H9 (cell line): ENCODE measurements at regions not wholly inside any gene's neighbourhood (a gene's known extent, or its start where the extent isn't known, plus 50 kb on each side); places are given as distances from the start of the nearest gene placed in this dataset.

ENCODE experiments used
- DNase-seq: peaks from one replicate; pipeline ENCODE4 v3.0.0-alpha.2; 2017
- H2AFZ ChIP-seq: one replicate; pipeline ENCODE4 v1.6.1; 2013; ENCODE audit warnings: mild to moderate bottlenecking, low read length, control low read depth, moderate library complexity
- H2AK5ac ChIP-seq: 2 replicates; pipeline ENCODE4 v1.6.1; 2013; ENCODE audit warnings: low read length, control low read depth, mixed read lengths; ENCODE audit not compliant: insufficient read length
- H2BK120ac ChIP-seq: one replicate; pipeline ENCODE4 v1.6.1; 2013; ENCODE audit warnings: low read depth, mild to moderate bottlenecking, low read length, control low read depth, inconsistent platforms; ENCODE audit not compliant: poor library complexity, severe bottlenecking
- H2BK12ac ChIP-seq: 2 replicates; pipeline ENCODE4 v1.6.1; 2013; ENCODE audit warnings: low read length, control low read depth, mixed read lengths, low read depth; ENCODE audit not compliant: insufficient read length
- H2BK15ac ChIP-seq: 2 replicates; pipeline ENCODE4 v1.6.1; 2013; ENCODE audit warnings: low read depth, low read length, control low read depth
- H2BK20ac ChIP-seq: one replicate; pipeline ENCODE4 v1.6.1; 2013; ENCODE audit warnings: low read depth, mild to moderate bottlenecking, low read length, control low read depth, inconsistent platforms; ENCODE audit not compliant: poor library complexity, severe bottlenecking
- H2BK5ac ChIP-seq: 2 replicates; pipeline ENCODE4 v1.6.1; 2013; ENCODE audit warnings: low read length, control low read depth, mixed read lengths; ENCODE audit not compliant: insufficient read length
- H3K14ac ChIP-seq: 2 replicates; pipeline ENCODE4 v1.6.1; 2013; ENCODE audit warnings: low read length, control low read depth; ENCODE audit not compliant: insufficient read depth
- H3K18ac ChIP-seq: 2 replicates; pipeline ENCODE4 v1.6.1; 2013; ENCODE audit warnings: low read depth, mild to moderate bottlenecking, mixed read lengths, low read length, control low read depth; ENCODE audit not compliant: insufficient read length
- H3K23ac ChIP-seq: 2 replicates; pipeline ENCODE4 v1.6.1; 2013; ENCODE audit warnings: low read length, control low read depth, mixed read lengths, low read depth; ENCODE audit not compliant: insufficient read length
- H3K23me2 ChIP-seq: 2 replicates; pipeline ENCODE4 v1.6.1; 2013; ENCODE audit warnings: low read depth, mild to moderate bottlenecking, mixed read lengths, low read length, control low read depth; ENCODE audit not compliant: insufficient read length, poor library complexity, severe bottlenecking
- H3K27ac ChIP-seq: 2 replicates; pipeline ENCODE4 v1.5.1; 2013; ENCODE audit warnings: low read length, control low read depth, mixed read lengths, low read depth; ENCODE audit not compliant: insufficient read length
- H3K27me3 ChIP-seq: 2 replicates; pipeline ENCODE4 v1.6.1; 2013; ENCODE audit warnings: low read length, control low read depth, inconsistent platforms; ENCODE audit not compliant: insufficient read depth
- H3K4ac ChIP-seq: 2 replicates; pipeline ENCODE4 v1.6.1; 2013; ENCODE audit warnings: low read depth, mild to moderate bottlenecking, control low read depth, inconsistent platforms, low read length, moderate library complexity
- H3K4me1 ChIP-seq: 2 replicates; pipeline ENCODE4 v1.6.1; 2013; ENCODE audit warnings: low read length, control low read depth, inconsistent platforms; ENCODE audit not compliant: insufficient read depth
- H3K4me2 ChIP-seq: 2 replicates; pipeline ENCODE4 v1.6.1; 2013; ENCODE audit warnings: low read length, control low read depth, mixed read lengths; ENCODE audit not compliant: insufficient read length, insufficient read depth
- H3K56ac ChIP-seq: 2 replicates; pipeline ENCODE4 v1.6.1; 2013; ENCODE audit warnings: low read depth, mild to moderate bottlenecking, mixed read lengths, low read length, control low read depth; ENCODE audit not compliant: insufficient read length
- H3K79me1 ChIP-seq: 2 replicates; pipeline ENCODE4 v1.6.1; 2013; ENCODE audit warnings: low read depth, mild to moderate bottlenecking, moderate library complexity, low read length, control low read depth, inconsistent platforms; ENCODE audit not compliant: insufficient read depth, poor library complexity, severe bottlenecking
- H3K79me2 ChIP-seq: 2 replicates; pipeline ENCODE4 v1.6.1; 2013; ENCODE audit warnings: low read length, control low read depth, inconsistent platforms; ENCODE audit not compliant: insufficient read depth
- H3K9ac ChIP-seq: 2 replicates; pipeline ENCODE4 v1.6.1; 2013; ENCODE audit warnings: low read length, control low read depth, mixed read lengths; ENCODE audit not compliant: insufficient read length; ENCODE audit errors: extremely low read depth
- H3K9me3 ChIP-seq: one replicate; pipeline ENCODE4 v1.6.1; 2013; ENCODE audit warnings: low read depth, low read length, inconsistent platforms; ENCODE audit not compliant: control insufficient read depth
- H3T11ph ChIP-seq: one replicate; pipeline ENCODE4 v1.6.1; 2013; ENCODE audit warnings: mild to moderate bottlenecking, low read length, control low read depth, inconsistent platforms
- H4K20me1 ChIP-seq: one replicate; pipeline ENCODE4 v1.6.1; 2013; ENCODE audit not compliant: control insufficient read depth, insufficient read length, insufficient read depth
- H4K5ac ChIP-seq: 2 replicates; pipeline ENCODE4 v1.6.1; 2013; ENCODE audit warnings: low read depth, mild to moderate bottlenecking, mixed read lengths, low read length, control low read depth; ENCODE audit not compliant: insufficient read length
- H4K8ac ChIP-seq: replicated peaks from 2 replicates; pipeline ENCODE4 v1.6.1; 2013; ENCODE audit warnings: low read length, control low read depth, mixed read lengths, low read depth; ENCODE audit not compliant: insufficient read length
- H4K91ac ChIP-seq: 2 replicates; pipeline ENCODE4 v1.6.1; 2013; ENCODE audit warnings: low read depth, mild to moderate bottlenecking, moderate library complexity, mixed read lengths, low read length, control low read depth; ENCODE audit not compliant: insufficient read length
- H3K27ac Mint-ChIP-seq, 3 experiments: 2 replicates in 2 of 3; 3 replicates in 1 of 3; pipeline ENCODE4 v1.8.0; 2020 to 2021; ENCODE audit warnings: mixed read lengths in 3 of 3, mild to moderate bottlenecking in 1 of 3, moderate library complexity in 1 of 3
- H3K27me3 Mint-ChIP-seq: 2 replicates; pipeline ENCODE4 v1.8.0; 2021; ENCODE audit warnings: low read depth, mild to moderate bottlenecking, moderate library complexity, mixed read lengths
- H3K36me3 Mint-ChIP-seq, 3 experiments: 2 replicates in 2 of 3; 3 replicates in 1 of 3; pipeline ENCODE4 v1.8.0; 2020 to 2021; ENCODE audit warnings: low read depth in 3 of 3, mixed read lengths in 3 of 3; ENCODE audit not compliant: insufficient read depth in 1 of 3
- H3K4me1 Mint-ChIP-seq, 2 experiments: 2 replicates each; pipeline ENCODE4 v1.8.0; 2020; ENCODE audit warnings: mixed read lengths in 2 of 2
- H3K4me3 Mint-ChIP-seq, 2 experiments: 2 replicates in 1 of 2; 3 replicates in 1 of 2; pipeline ENCODE4 v1.8.0; 2020 to 2021; ENCODE audit warnings: mild to moderate bottlenecking in 2 of 2, mixed read lengths in 2 of 2, moderate library complexity in 1 of 2
- H3K9me3 Mint-ChIP-seq, 2 experiments: 2 replicates in 1 of 2; 3 replicates in 1 of 2; pipeline ENCODE4 v1.8.0; 2020; ENCODE audit warnings: mild to moderate bottlenecking in 2 of 2, mixed read lengths in 2 of 2, moderate library complexity in 1 of 2
- WGBS: extraction: QIAGEN DNeasy Blood & Tissue Kit; methylation state at CpG from one replicate; pipeline ENCODE4 v1.1.7; 2013; ENCODE audit warnings: missing lambda C conversion rate, low lambda C conversion rate, mixed read lengths; ENCODE audit not compliant: insufficient read length; ENCODE audit errors: extremely low coverage; 5-methylcytosine and 5-hydroxymethylcytosine counted together
- TF ChIP-seq, protein P1 (sequence below): fragments of 200-600 bp; sonication (generic); conservative IDR thresholded peaks from 3 replicates; pipeline ENCODE4 v1.8.0; 2021; ENCODE audit warnings: antibody characterized with exemption, mild to moderate bottlenecking

DNA sequence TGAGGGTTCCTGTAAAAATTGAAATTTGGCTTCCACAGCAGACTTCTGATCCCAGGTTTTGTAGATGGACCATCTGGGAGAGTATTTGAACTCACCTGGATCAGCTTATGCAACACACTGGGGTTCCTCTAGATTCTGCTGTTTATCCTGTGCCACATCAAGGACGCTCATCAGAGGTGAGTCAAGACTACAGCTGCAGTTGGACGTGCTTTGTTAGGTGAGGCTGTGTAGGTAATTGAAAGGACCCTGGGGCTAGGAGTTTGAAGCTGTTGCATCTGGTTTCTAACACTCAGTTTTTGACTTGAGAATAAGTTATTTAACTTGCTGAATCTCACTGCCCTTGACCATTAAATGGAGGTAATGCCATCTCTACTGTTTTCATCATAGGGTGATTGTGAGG is 394.2 kb downstream of the EDEM1 start:
- TF ChIP-seq, protein P1, sequence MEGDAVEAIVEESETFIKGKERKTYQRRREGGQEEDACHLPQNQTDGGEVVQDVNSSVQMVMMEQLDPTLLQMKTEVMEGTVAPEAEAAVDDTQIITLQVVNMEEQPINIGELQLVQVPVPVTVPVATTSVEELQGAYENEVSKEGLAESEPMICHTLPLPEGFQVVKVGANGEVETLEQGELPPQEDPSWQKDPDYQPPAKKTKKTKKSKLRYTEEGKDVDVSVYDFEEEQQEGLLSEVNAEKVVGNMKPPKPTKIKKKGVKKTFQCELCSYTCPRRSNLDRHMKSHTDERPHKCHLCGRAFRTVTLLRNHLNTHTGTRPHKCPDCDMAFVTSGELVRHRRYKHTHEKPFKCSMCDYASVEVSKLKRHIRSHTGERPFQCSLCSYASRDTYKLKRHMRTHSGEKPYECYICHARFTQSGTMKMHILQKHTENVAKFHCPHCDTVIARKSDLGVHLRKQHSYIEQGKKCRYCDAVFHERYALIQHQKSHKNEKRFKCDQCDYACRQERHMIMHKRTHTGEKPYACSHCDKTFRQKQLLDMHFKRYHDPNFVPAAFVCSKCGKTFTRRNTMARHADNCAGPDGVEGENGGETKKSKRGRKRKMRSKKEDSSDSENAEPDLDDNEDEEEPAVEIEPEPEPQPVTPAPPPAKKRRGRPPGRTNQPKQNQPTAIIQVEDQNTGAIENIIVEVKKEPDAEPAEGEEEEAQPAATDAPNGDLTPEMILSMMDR, result no peak
- no peak overlapping the region for H3K4me3 Mint-ChIP-seq
- H3K4me1 ChIP-seq, result no peaks in the 10 kb centered on the region
- WGBS, result no CpG with 5 or more reads among the region's 2 CpGs
- H2BK15ac ChIP-seq, result no peak overlapping the region
- H3K27ac ChIP-seq, result no peak overlapping the region
- no peaks in the 10 kb centered on the region for H3K27me3 ChIP-seq
- no peaks in the 10 kb centered on the region for H3K23me2 ChIP-seq
- no peak overlapping the region for H2BK12ac ChIP-seq
- no peaks in the 10 kb centered on the region for H3K27me3 Mint-ChIP-seq
- no peak overlapping the region for H3T11ph ChIP-seq
- no peak overlapping the region for H3K18ac ChIP-seq
- H2BK120ac ChIP-seq, result no peak overlapping the region
- no peak overlapping the region for H3K4me2 ChIP-seq
- H3K36me3 Mint-ChIP-seq, result no peaks in the 10 kb centered on the region; a peak in 1 of 7 replicates
- no peak overlapping the region for H3K27ac Mint-ChIP-seq
- H2BK5ac ChIP-seq, result no peak overlapping the region
- H4K20me1 ChIP-seq, result no peaks in the 10 kb centered on the region
- H2BK20ac ChIP-seq, result no peak overlapping the region
- no peak overlapping the region for H3K56ac ChIP-seq
- H3K9me3 ChIP-seq, result no peaks in the 10 kb centered on the region
- H3K9ac ChIP-seq, result no peak overlapping the region
- no peak overlapping the region for H4K5ac ChIP-seq
- H3K79me1 ChIP-seq, result no peaks in the 10 kb centered on the region
- H2AK5ac ChIP-seq, result no peak overlapping the region
- H3K4me1 Mint-ChIP-seq, result peaks cover 13 to 14% of the 10 kb centered on the region in 2 experiments
- H2AFZ ChIP-seq, result no peak overlapping the region
- H3K79me2 ChIP-seq, result no peaks in the 10 kb centered on the region
- H3K4ac ChIP-seq, result no peak overlapping the region
- no peak overlapping the region for H4K8ac ChIP-seq
- no peaks in the 10 kb centered on the region for H3K9me3 Mint-ChIP-seq
- no peak overlapping the region for H3K14ac ChIP-seq
- H4K91ac ChIP-seq, result no peak overlapping the region
- no peak for DNase-seq
- H3K23ac ChIP-seq, result no peak overlapping the region
